Inflammatory macrophage treated with lipopolysaccharide for 4 hours (primary cell): ENCODE measurements at regions not wholly inside any gene's neighbourhood (a gene's known extent, or its start where the extent isn't known, plus 50 kb on each side); places are given as distances from the start of the nearest gene placed in this dataset.

Experiments
- DNase-seq: peaks from one replicate; pipeline ENCODE4 v3.0.0-alpha.2; 2020

- DNase-seq: peak; percentile 72
Observed at GRCh38 chr12:4133636-4134447, 139.7 kb upstream of the CCND2 start.

GRCh38 chr12:4133029-4133428 lies 140.5 kb upstream of the CCND2 start:
- peak; percentile 34 for DNase-seq

GRCh38 chr12:4121506-4122020 lies 152.0 kb upstream of the CCND2 start:
- DNase-seq: no peak

- no peak for DNase-seq
Observed at GRCh38 chr12:4120316-4120917, 153.1 kb upstream of the CCND2 start.

GRCh38 chr12:4119157-4119761 lies 154.3 kb upstream of the CCND2 start:
- no peak for DNase-seq

GRCh38 chr12:4118601-4119156 lies 154.9 kb upstream of the CCND2 start:
- no peak for DNase-seq

- peak; percentile 81 for DNase-seq
Observed at GRCh38 chr12:4118017-4118510, 155.5 kb upstream of the CCND2 start.

GRCh38 chr12:4117386-4118016 lies 156.1 kb upstream of the CCND2 start:
- DNase-seq: peak; percentile 49

- no peak for DNase-seq
Observed at GRCh38 chr12:4116251-4117111, 157.1 kb upstream of the CCND2 start.

GRCh38 chr12:4115570-4115969 lies 158.0 kb upstream of the CCND2 start:
- no peak for DNase-seq

GRCh38 chr12:4114986-4115385 lies 158.6 kb upstream of the CCND2 start:
- DNase-seq: no peak

GRCh38 chr12:4112734-4113325 lies 160.7 kb upstream of the CCND2 start:
- no peak for DNase-seq

GRCh38 chr12:4112290-4112689 lies 161.3 kb upstream of the CCND2 start:
- no peak for DNase-seq

GRCh38 chr12:4111010-4111409 lies 162.6 kb upstream of the CCND2 start:
- DNase-seq: no peak

GRCh38 chr12:4109826-4110225 lies 163.7 kb upstream of the CCND2 start:
- DNase-seq: no peak

GRCh38 chr12:4108803-4109345 lies 164.7 kb upstream of the CCND2 start:
- peak; percentile 12 for DNase-seq

GRCh38 chr12:4107911-4108697 lies 165.5 kb upstream of the CCND2 start:
- DNase-seq: no peak

- peak; percentile 94 for DNase-seq
Observed at GRCh38 chr12:4107436-4107878, 166.1 kb upstream of the CCND2 start.

GRCh38 chr12:4106621-4107020 lies 166.9 kb upstream of the CCND2 start:
- DNase-seq: no peak

GRCh38 chr12:4104722-4105244 lies 168.8 kb upstream of the CCND2 start:
- no peak for DNase-seq
